GM23248 (cell line): ENCODE measurements at regions not wholly inside any gene's neighbourhood (a gene's known extent, or its start where the extent isn't known, plus 50 kb on each side); places are given as distances from the start of the nearest gene placed in this dataset.

Source experiments
- EZH2 ChIP-seq: fragments of 200-600 bp; sonication (generic); IDR thresholded peaks from 2 replicates; pipeline ENCODE4 v1.6.1; 2018; ENCODE audit warnings: antibody characterized with exemption, mild to moderate bottlenecking; ENCODE audit not compliant: insufficient read depth, poor library complexity, severe bottlenecking
- EZH2phosphoT487 ChIP-seq: fragments of 200-600 bp; sonication (generic); IDR thresholded peaks from 2 replicates; pipeline ENCODE4 v1.6.1; 2018; ENCODE audit warnings: antibody characterized with exemption, moderate library complexity, mild to moderate bottlenecking, low read depth; ENCODE audit not compliant: insufficient read depth

DNA sequence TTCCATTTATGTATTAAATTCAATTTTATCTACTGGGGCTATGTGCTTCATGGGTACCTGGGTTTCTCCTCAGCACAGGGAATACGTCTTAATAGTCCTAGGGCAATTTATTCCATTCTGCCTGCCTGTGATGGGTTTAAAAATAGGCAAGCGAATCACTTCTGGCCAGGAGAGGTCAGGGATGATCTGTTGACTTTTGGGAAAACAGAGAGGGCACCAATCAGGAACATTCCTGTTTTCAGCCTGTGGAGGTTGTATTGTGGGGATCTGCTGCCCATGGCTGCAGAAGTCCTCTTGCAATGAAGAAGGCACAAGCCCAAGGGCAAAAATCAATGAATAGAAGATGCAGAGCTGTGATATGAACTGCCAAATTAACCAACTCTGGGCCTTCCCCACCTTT lies 303.1 kb downstream of the CTH start:
- TF ChIP-seq EZH2 (no peak), EZH2phosphoT487 (no peak)
